Liver (tissue), 7 donors: ENCODE measurements at regions not wholly inside any gene's neighbourhood (a gene's known extent, or its start where the extent isn't known, plus 50 kb on each side); places are given as distances from the start of the nearest gene placed in this dataset.
A peak's percentile ranks its signal among the peaks of the same experiment; 100 is the strongest.

Experiments used
- DNase-seq: peaks from one replicate; pipeline ENCODE4 v3.0.0-alpha.2; 2017; ENCODE audit warnings: low spot score
- H3K27ac ChIP-seq, 2 donors: one replicate each; pipeline ENCODE4 v1.7.0; 2013; ENCODE audit warnings: inconsistent platforms in 2 of 2, low read length in 2 of 2, control low read depth in 1 of 2, low read depth in 1 of 2, mild to moderate bottlenecking in 1 of 2
- H3K27me3 ChIP-seq, 4 donors: one replicate each; pipeline versions ENCODE4 v1.6.1 to v1.7.0; 2013; ENCODE audit warnings: low read length in 3 of 4, inconsistent platforms in 1 of 4, mild to moderate bottlenecking in 1 of 4, moderate library complexity in 1 of 4; ENCODE audit not compliant: control insufficient read depth in 4 of 4, insufficient read depth in 4 of 4
- H3K36me3 ChIP-seq, 4 donors: one replicate each; pipeline versions ENCODE4 v1.6.1 to v1.7.0; 2013; ENCODE audit warnings: low read length in 3 of 4, mild to moderate bottlenecking in 3 of 4, low read depth in 1 of 4, moderate library complexity in 1 of 4; ENCODE audit not compliant: control insufficient read depth in 4 of 4, insufficient read depth in 3 of 4
- H3K4me1 ChIP-seq, 4 donors: one replicate each; pipeline versions ENCODE4 v1.6.1 to v1.7.0; 2013; ENCODE audit warnings: low read length in 3 of 4, mild to moderate bottlenecking in 3 of 4, moderate library complexity in 1 of 4; ENCODE audit not compliant: control insufficient read depth in 4 of 4, insufficient read depth in 4 of 4
- H3K4me3 ChIP-seq, 3 donors: one replicate each; pipeline versions ENCODE4 v1.6.1 to v1.7.0; 2013; ENCODE audit warnings: low read length in 3 of 3, control low read depth in 1 of 3, low read depth in 1 of 3, mild to moderate bottlenecking in 1 of 3
- H3K9ac ChIP-seq, 2 donors: one replicate each; pipeline ENCODE4 v1.7.0; 2013; ENCODE audit warnings: low read length in 2 of 2, mild to moderate bottlenecking in 2 of 2, moderate library complexity in 2 of 2, control low read depth in 1 of 2, low read depth in 1 of 2
- H3K9me3 ChIP-seq, 4 donors: one replicate each; pipeline versions ENCODE4 v1.6.1 to v1.7.0; 2013; ENCODE audit warnings: low read length in 3 of 4; ENCODE audit not compliant: control insufficient read depth in 4 of 4
- FOXA2 ChIP-seq: IDR thresholded peaks from 2 replicates; pipeline ENCODE4 v1.6.1; 2016; ENCODE audit warnings: antibody characterized with exemption
- GABPA ChIP-seq, 2 donors: IDR thresholded peaks in 1 of 2; conservative IDR thresholded peaks in 1 of 2; 2 replicates each; pipeline ENCODE4 v1.6.1; 2016; ENCODE audit warnings: antibody characterized with exemption in 2 of 2, mild to moderate bottlenecking in 1 of 2, moderate library complexity in 1 of 2
- HNF4G ChIP-seq: IDR thresholded peaks from 2 replicates; pipeline ENCODE4 v1.6.1; 2016; ENCODE audit warnings: antibody characterized with exemption
- RAD21 ChIP-seq, 2 donors: IDR thresholded peaks; 2 replicates each; pipeline ENCODE4 v1.6.1; 2016; ENCODE audit warnings: antibody characterized with exemption in 2 of 2, mild to moderate bottlenecking in 2 of 2
- REST ChIP-seq: IDR thresholded peaks from 2 replicates; pipeline ENCODE4 v1.6.1; 2016; ENCODE audit warnings: antibody characterized with exemption, mild to moderate bottlenecking
- SP1 ChIP-seq: IDR thresholded peaks from 2 replicates; pipeline ENCODE4 v1.6.1; 2018; ENCODE audit warnings: antibody characterized with exemption, mild to moderate bottlenecking
- WGBS: extraction: QIAGEN DNeasy Blood & Tissue Kit; methylation state at CpG from one replicate; pipeline ENCODE4 v1.1.7; 2013; 5-methylcytosine and 5-hydroxymethylcytosine counted together
- TF ChIP-seq, protein P1 (sequence below): IDR thresholded peaks from 2 replicates; pipeline ENCODE4 v1.6.1; 2016; ENCODE audit warnings: antibody characterized with exemption
- donor health status: healthy.
- donor health status: healthy.
- donor health status: healthy.
- donor health status: healthy.

GRCh38 chr1:227433663-227434341, 115.5 kb upstream of the CDC42BPA start (continued):
- TF ChIP-seq SP1: no peak
- TF ChIP-seq REST: no peak

GRCh38 chr1:227432981-227433380, 114.7 kb upstream of the CDC42BPA start:
- H3K4me1 ChIP-seq: peaks cover 0 to 5% (median 2%) of the 10 kb centered on the region in 4 donors
- 94% methylated on average over 3 of the region's 3 CpGs for whole genome bisulfite sequencing
- no peaks in the 10 kb centered on the region for H3K36me3 ChIP-seq

DNA sequence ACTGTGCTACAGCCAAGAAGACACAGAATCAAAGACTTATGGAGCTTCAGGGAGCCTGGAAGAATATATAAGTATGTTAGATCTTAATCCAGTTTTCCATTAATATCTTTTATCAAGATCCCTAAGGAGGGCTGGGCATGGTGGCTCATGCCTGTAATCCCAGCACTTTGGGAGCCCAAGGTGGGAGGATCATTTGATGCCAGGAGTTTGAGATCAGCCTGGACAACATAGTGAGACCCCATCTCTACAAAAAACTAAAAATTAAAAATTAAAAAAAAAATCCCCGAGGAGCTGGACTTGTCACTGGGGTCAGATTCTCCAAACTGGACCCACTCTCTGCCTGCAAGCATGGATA, 113.9 kb upstream of the CDC42BPA start:
- DNase-seq: no peak
- Histone ChIP-seq H3K4me3 (no peak overlapping the region), H3K36me3 (no peaks in the 10 kb centered on the region), H3K9ac (no peak overlapping the region), H3K9me3 (no peaks in the 10 kb centered on the region), H3K27me3 (no peaks in the 10 kb centered on the region), H3K27ac (no peak overlapping the region), H3K4me1 (no peaks in the 10 kb centered on the region)
- 92% methylated on average over 1 of the region's 1 CpG for WGBS
- TF ChIP-seq HNF4G: no peak

More at GRCh38 chr1:227432981-227433380, 114.7 kb upstream of the CDC42BPA start:
- Histone ChIP-seq H3K27ac (no peak overlapping the region), H3K9me3 (no peaks in the 10 kb centered on the region), H3K4me3 (no peak overlapping the region), H3K9ac (no peak overlapping the region), H3K27me3 (no peaks in the 10 kb centered on the region)
- DNase-seq: no peak
- TF ChIP-seq, protein P1, sequence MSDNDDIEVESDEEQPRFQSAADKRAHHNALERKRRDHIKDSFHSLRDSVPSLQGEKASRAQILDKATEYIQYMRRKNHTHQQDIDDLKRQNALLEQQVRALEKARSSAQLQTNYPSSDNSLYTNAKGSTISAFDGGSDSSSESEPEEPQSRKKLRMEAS: no peak
- TF ChIP-seq FOXA2: no peak
- TF ChIP-seq GABPA (IDR thresholded peaks at IDR 0.05 in 1 of 2, conservative IDR thresholded peaks at IDR 0.05 in 1 of 2): no peak

DNA sequence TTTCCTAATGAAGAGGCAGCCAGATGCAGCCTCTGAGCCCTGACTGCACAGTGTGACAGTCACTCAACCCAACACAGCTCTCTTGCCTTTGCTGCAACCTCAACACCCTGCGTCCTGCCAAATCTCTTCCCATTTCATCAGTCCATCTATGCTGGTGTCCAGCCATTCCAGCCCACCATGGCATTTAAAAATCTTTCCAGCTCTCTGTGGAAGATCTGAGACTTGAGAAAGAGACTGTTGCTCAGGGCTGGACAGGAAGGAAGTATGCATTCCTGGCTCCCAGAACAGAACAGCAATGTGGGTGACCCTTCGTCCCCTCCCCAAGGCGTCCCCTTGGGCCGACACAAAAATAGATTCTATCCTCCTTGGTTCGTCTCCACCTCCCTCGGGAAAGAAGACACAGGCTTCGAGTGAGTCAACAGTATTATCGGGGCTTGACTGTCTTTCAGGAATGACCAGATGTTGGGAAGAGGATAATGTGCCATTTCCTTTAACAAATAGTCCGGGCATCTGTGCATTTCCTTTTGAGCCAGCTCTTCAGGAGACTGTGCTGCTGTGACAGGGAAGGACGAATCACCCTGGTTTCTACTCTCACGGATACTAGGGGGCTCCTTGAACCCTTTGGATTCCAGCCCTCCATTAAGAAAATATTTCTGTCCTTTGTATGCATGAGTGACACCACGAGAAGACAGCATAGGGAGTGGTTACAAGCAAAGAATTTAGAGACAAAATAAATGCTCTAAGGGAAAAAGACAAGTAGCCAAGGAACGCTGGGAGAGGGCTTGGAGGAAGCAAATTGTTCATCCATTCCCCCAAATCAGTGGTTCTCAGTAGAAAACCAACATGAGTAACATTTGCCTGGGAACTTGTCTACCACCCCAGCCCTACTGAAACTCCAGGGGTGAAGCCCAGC, 111.4 kb upstream of the CDC42BPA start:
- H3K36me3 ChIP-seq: no peaks in the 10 kb centered on the region
- H3K4me1 ChIP-seq: no peaks in the 10 kb centered on the region
- WGBS: 74% methylated on average over 13 of the region's 13 CpGs
- no peaks in the 10 kb centered on the region for H3K27me3 ChIP-seq
- no peak overlapping the region for H3K4me3 ChIP-seq
- peak overlapping the region in 1 of 2 donors; percentile 1 for H3K27ac ChIP-seq
- no peaks in the 10 kb centered on the region for H3K9me3 ChIP-seq
- no peak for DNase-seq
- no peak overlapping the region for H3K9ac ChIP-seq
- TF ChIP-seq RAD21 (IDR thresholded peaks at IDR 0.05): peak in 1 of 2 donors; percentile 6
- TF ChIP-seq GABPA (IDR thresholded peaks at IDR 0.05 in 1 of 2, conservative IDR thresholded peaks at IDR 0.05 in 1 of 2): no peak
- peak; percentile 6 for TF ChIP-seq SP1
